ENCODE measurements at regions not wholly inside any gene's neighbourhood (a gene's known extent, or its start where the extent isn't known, plus 50 kb on each side); places are given as distances from the start of the nearest gene placed in this dataset.
"Not testable (repeated sequence)": the region's sequence is repeated elsewhere in the genome, so short reads cannot be mapped to it uniquely, and the experiment has no call there.

DNA sequence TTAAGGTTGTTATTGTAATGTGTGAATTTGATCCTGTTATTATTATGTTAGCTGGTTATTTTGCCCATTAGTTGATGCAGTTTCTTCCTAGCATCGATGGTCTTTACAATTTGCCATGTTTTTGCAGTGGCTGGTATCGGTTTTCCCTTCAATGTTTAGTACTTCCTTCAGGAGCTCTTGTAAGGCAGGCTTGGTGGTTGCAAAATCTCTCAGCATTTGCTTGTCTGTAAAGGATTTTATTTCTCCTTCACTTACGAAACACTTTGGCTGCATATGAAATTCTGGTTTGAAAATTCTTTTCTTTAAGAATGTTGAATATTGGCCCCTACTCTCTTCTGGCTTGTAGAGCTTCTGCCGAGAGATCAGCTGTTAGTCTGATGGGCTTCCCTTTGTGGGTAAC, 2241.4 kb upstream of the AGA start:
- not testable (repeated sequence) for TF ChIP-seq EZH2 (IDR thresholded peaks at IDR 0.05); EZH2phosphoT487 (IDR thresholded peaks at IDR 0.05; ENCODE audit: borderline replicate concordance); YY1 (IDR thresholded peaks at IDR 0.05; ENCODE audit: extremely low read depth, insufficient replicate concordance, low read depth, low read length); POLR2A (IDR thresholded peaks at IDR 0.05; ENCODE audit: borderline replicate concordance, extremely low read depth, insufficient read depth, insufficient read length); TCF7L2 (IDR thresholded peaks at IDR 0.05; ENCODE audit: borderline replicate concordance, extremely low read depth, insufficient read depth, insufficient read length)

Data from HCT116 (cell line).